OCI-LY7 (cell line): ENCODE measurements at regions not wholly inside any gene's neighbourhood (a gene's known extent, or its start where the extent isn't known, plus 50 kb on each side); places are given as distances from the start of the nearest gene placed in this dataset.

ENCODE experiments used
- BruUV-seq: library from RNA; stranded (reverse); fragments of 400-500 nt; replicated peaks from 2 replicates; lab custom pipeline; 2021; lab: Mats Ljungman, UMichigan
- CTCF ChIA-PET: fragments of 300-600 bp; sonication (Branson Sonifier 250); formaldehyde crosslinking; loops from one replicate; lab custom pipeline; 2022; ENCODE audit warnings: antibody characterized with exemption; ENCODE audit not compliant: unreplicated experiment; lab: Charles Lee
- POLR2A ChIA-PET: fragments of 300-600 bp; sonication (Branson Sonifier 250); formaldehyde crosslinking; loops from one replicate; lab custom pipeline; 2022; ENCODE audit warnings: antibody characterized with exemption; lab: Charles Lee
- DNase-seq: peaks from one replicate; pipeline ENCODE4 v3.0.0-alpha.2; 2015; ENCODE audit warnings: low spot score
- H2AFZ ChIP-seq: fragments of 200-600 bp; sonication (generic), shearing (Covaris generic); 2 replicates; pipeline ENCODE4 v1.6.1; 2014; ENCODE audit warnings: mild to moderate bottlenecking, antibody characterized with exemption, low read length, moderate library complexity
- H3K27ac ChIP-seq: fragments of 200-600 bp; sonication (generic); 2 replicates; pipeline ENCODE4 v1.5.1; 2014; ENCODE audit warnings: mixed run types, low read depth, mild to moderate bottlenecking, moderate library complexity, low read length, inconsistent platforms; ENCODE audit not compliant: poor library complexity, severe bottlenecking
- H3K36me3 ChIP-seq: fragments of 200-600 bp; sonication (generic); 2 replicates; pipeline ENCODE4 v1.6.1; 2014; ENCODE audit warnings: mild to moderate bottlenecking, antibody characterized with exemption, low read length, moderate library complexity, mixed read lengths; ENCODE audit not compliant: insufficient read depth
- H3K4me1 ChIP-seq: fragments of 200-600 bp; sonication (generic); 2 replicates; pipeline ENCODE4 v1.5.1; 2014; ENCODE audit warnings: mild to moderate bottlenecking, low read length; ENCODE audit not compliant: insufficient read depth, poor library complexity, severe bottlenecking
- H3K4me2 ChIP-seq: fragments of 200-600 bp; sonication (generic); 2 replicates; pipeline ENCODE4 v1.6.1; 2014; ENCODE audit warnings: mild to moderate bottlenecking, low read length
- H3K4me3 ChIP-seq: fragments of 200-600 bp; sonication (generic); 2 replicates; pipeline ENCODE4 v1.5.1; 2014; ENCODE audit warnings: mild to moderate bottlenecking, low read depth, low read length; ENCODE audit not compliant: poor library complexity, severe bottlenecking
- H3K79me2 ChIP-seq: fragments of 200-600 bp; sonication (generic); 2 replicates; pipeline ENCODE4 v1.6.1; 2016; ENCODE audit warnings: low read depth, mild to moderate bottlenecking, low read length, moderate library complexity, mixed read lengths; ENCODE audit not compliant: insufficient read depth
- H3K9me2 ChIP-seq: fragments of 200-600 bp; sonication (generic); 2 replicates; pipeline ENCODE4 v1.6.1; 2016; ENCODE audit warnings: mild to moderate bottlenecking, low read length, mixed read lengths; ENCODE audit not compliant: insufficient read depth
- H3K9me3 ChIP-seq: fragments of 200-600 bp; sonication (generic); 2 replicates; pipeline ENCODE4 v1.6.1; 2014; ENCODE audit warnings: mild to moderate bottlenecking, mixed run types, low read length, mixed read lengths
- H4K20me1 ChIP-seq: fragments of 200-600 bp; sonication (generic); 2 replicates; pipeline ENCODE4 v1.6.1; 2014; ENCODE audit warnings: mild to moderate bottlenecking, antibody characterized with exemption, low read length, moderate library complexity, mixed read lengths; ENCODE audit not compliant: insufficient read depth
- CTCF ChIP-seq: fragments of 200-600 bp; sonication (generic); conservative IDR thresholded peaks from 2 replicates; pipeline ENCODE4 v1.5.1; 2014; ENCODE audit warnings: mild to moderate bottlenecking, antibody characterized with exemption, low read length, moderate library complexity, mixed read lengths
- EZH2phosphoT487 ChIP-seq: fragments of 200-600 bp; sonication (generic); IDR thresholded peaks from 2 replicates; pipeline ENCODE4 v1.6.1; 2018; ENCODE audit warnings: low read depth, borderline replicate concordance, mild to moderate bottlenecking, mixed run types, antibody characterized with exemption, low read length, moderate library complexity, mixed read lengths
- intact Hi-C: fragments of 100-400 bp; cut with micrococcal nuclease; formaldehyde crosslinking; loops from one replicate; pipeline ENCODE4 v1.10.0; 2022; ENCODE audit not compliant: unreplicated experiment

GRCh38 chr12:75648856-75649255, 137.4 kb upstream of the KRR1 start:
- CTCF ChIA-PET, result no interaction called here
- H3K4me2 ChIP-seq, result no peak overlapping the region
- no peaks in the 10 kb centered on the region for H3K9me2 ChIP-seq
- DNase-seq, result no peak
- H2AFZ ChIP-seq, result no peak overlapping the region
- no peak overlapping the region for H3K4me3 ChIP-seq
- no peak overlapping the region for H3K27ac ChIP-seq
- H3K4me1 ChIP-seq, result peaks cover 15% of the 10 kb centered on the region
- TF ChIP-seq EZH2phosphoT487, result no peak
- no peak for TF ChIP-seq CTCF
- H4K20me1 ChIP-seq, result no peaks in the 10 kb centered on the region
- no peaks in the 10 kb centered on the region for H3K9me3 ChIP-seq
- no peaks in the 10 kb centered on the region for H3K36me3 ChIP-seq
- POLR2A ChIA-PET, result interaction anchor here (0.6 to 0.7 kb wide), 2 partner anchors 37 to 209 kb away, joined by 3 read pairs; no protein-coding TSS in a partner anchor
- no TSS peak for BruUV-seq
- intact Hi-C loops, result no loop called here
- H3K79me2 ChIP-seq, result no peaks in the 10 kb centered on the region

DNA sequence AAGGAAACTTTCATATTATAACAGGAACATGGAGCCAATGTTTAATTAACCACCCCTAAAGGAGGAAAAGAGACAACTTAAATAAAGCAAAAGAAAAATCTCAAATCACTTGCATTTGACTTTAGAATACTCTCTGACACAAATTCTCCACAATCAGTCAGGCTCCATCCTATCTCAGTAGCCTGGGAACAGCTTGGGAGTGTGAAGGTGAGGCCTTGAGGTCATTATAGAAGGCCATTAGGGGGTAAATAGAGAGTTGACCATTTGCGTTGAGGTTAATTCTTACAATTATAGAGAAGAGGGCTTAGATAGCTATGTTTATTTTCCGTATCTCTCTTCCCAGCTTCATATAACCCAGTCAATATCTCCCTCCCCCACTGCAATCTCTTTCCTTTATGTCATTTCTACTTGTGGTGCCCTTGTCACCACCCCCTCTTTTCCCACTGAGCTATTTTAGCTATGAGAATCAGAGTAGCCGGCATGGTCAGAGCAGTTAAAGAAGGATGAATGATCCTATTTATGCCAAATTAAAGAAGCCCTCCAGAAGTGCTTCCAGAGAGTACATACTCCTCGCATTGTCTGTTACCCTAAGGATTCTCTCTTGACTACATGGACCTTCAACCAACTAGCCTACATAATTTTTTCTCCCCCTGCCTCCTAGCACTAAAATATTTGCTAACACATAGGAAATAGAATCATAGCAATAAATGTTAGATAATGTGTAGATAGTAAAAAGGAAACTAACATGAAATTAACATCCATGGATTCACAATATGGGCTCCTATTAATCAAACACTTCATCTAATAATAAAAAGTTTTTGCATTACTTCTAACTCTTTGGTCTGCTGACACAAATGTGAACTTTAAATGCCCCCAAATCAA, 135.2 kb upstream of the KRR1 start:
- no peaks in the 10 kb centered on the region for H3K9me3 ChIP-seq
- no peaks in the 10 kb centered on the region for H3K79me2 ChIP-seq
- H3K4me3 ChIP-seq, result no peak overlapping the region
- H3K27ac ChIP-seq, result no peak overlapping the region
- H3K4me2 ChIP-seq, result no peak overlapping the region
- peaks cover 32% of the 10 kb centered on the region for H3K4me1 ChIP-seq
- DNase-seq, result no peak
- H3K36me3 ChIP-seq, result no peaks in the 10 kb centered on the region
- intact Hi-C loops, result no loop called here
- no peak overlapping the region for H2AFZ ChIP-seq
- no peaks in the 10 kb centered on the region for H3K9me2 ChIP-seq
- TF ChIP-seq CTCF, result no peak
- no peak for TF ChIP-seq EZH2phosphoT487
- BruUV-seq, result no TSS peak
- no peaks in the 10 kb centered on the region for H4K20me1 ChIP-seq
- CTCF ChIA-PET, result no interaction called here
- POLR2A ChIA-PET, result interaction anchor here (0.6 to 1.6 kb wide), 9 partner anchors 8 to 904 kb away, joined by 3 to 6 read pairs (median 3); no protein-coding TSS in a partner anchor
